ENCODE measurements at regions not wholly inside any gene's neighbourhood (a gene's known extent, or its start where the extent isn't known, plus 50 kb on each side); places are given as distances from the start of the nearest gene placed in this dataset.
"Not testable (repeated sequence)": the region's sequence is repeated elsewhere in the genome, so short reads cannot be mapped to it uniquely, and the experiment has no call there.

GRCh38 chr22:40094485-40094884 lies 83.2 kb upstream of the TNRC6B start:
- Mint-ChIP-seq H3K9me3 (no peaks in the 10 kb centered on the region), H3K4me3 (peak overlapping the region; percentile 78), H3K4me1 (peaks cover 52% of the 10 kb centered on the region), H3K27ac (peak overlapping the region; percentile 67), H3K36me3 (peaks cover 4% of the 10 kb centered on the region), H3K27me3 (no peaks in the 10 kb centered on the region)
- ATAC-seq (ENCODE audit: low read depth) (peak; percentile 76), DNase-seq (no peak)
- POLR2A ChIA-PET, result interaction anchor here (0.9 to 1.2 kb wide), 3 partner anchors 14 to 50 kb away, joined by 3 to 4 read pairs (median 3); no protein-coding TSS in a partner anchor

DNA sequence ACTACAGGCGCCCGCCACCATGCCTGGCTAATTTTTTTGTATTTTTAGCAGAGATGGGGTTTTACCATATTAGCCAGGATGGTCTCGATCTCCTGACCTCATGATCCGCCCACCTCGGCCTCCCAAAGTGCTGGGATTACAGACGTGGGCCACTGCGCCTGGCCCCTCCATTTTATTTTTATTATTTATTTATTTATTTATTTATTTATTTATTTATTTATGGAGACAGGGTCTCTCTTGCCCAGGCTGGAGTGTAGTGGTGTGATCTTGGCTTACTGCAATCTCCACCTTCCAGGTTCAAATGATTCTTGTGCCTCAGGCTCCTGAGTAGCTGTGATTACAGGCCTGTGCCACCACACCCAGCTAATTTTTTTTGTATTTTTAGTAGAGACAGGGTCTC lies 77.8 kb upstream of the TNRC6B start:
- POLR2A ChIA-PET, result interaction anchor here (0.6 kb wide), 1 partner anchor 246 kb away, joined by 5 read pairs; no protein-coding TSS in a partner anchor
- not testable (repeated sequence) for H3K4me3 Mint-ChIP-seq; H3K9me3 Mint-ChIP-seq; H3K36me3 Mint-ChIP-seq; DNase-seq; H3K27ac Mint-ChIP-seq; ATAC-seq (ENCODE audit: low read depth); H3K27me3 Mint-ChIP-seq
- H3K4me1 Mint-ChIP-seq, result peaks cover 29% of the 10 kb centered on the region

GRCh38 chr22:40105755-40106154 lies 72.0 kb upstream of the TNRC6B start:
- peaks cover 45% of the 10 kb centered on the region for H3K4me1 Mint-ChIP-seq
- DNase-seq (no peak), ATAC-seq (ENCODE audit: low read depth) (no peak)
- peaks cover 4% of the 10 kb centered on the region for H3K9me3 Mint-ChIP-seq
- POLR2A ChIA-PET, result no interaction called here
- peaks cover 14% of the 10 kb centered on the region for H3K36me3 Mint-ChIP-seq
- no peak overlapping the region for H3K4me3 Mint-ChIP-seq
- H3K27me3 Mint-ChIP-seq, result no peaks in the 10 kb centered on the region
- H3K27ac Mint-ChIP-seq, result peak overlapping the region; percentile 13

DNA sequence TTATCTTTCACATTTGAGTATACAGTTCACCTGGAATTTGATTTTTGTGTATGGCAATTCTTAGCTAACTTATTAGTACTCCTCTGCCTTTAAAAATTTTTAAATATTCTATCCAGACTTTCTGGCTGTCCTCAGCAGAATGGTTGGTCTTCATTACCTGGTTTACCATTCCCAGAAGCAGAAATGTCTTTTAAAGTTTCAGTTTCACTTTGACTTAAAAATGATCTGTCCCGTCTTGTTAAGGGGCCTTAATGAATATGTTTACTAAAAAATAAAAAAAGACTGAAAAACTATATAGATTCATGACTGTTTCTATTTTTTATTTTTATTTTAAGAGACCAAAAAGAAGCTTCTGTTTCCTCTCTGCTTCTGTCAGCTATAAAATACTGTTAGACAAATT lies 70.5 kb upstream of the TNRC6B start:
- H3K27me3 Mint-ChIP-seq, result no peaks in the 10 kb centered on the region
- H3K9me3 Mint-ChIP-seq, result peaks cover 4% of the 10 kb centered on the region
- POLR2A ChIA-PET, result interaction anchor here (0.7 to 4.5 kb wide), 8 partner anchors 8 to 71 kb away, joined by 3 to 23 read pairs (median 4); partner anchors contain the start of gene TNRC6B
- DNase-seq (no peak), ATAC-seq (ENCODE audit: low read depth) (no peak)
- peak overlapping the region; percentile 82 for H3K4me3 Mint-ChIP-seq
- H3K27ac Mint-ChIP-seq, result peak overlapping the region; percentile 91
- H3K36me3 Mint-ChIP-seq, result peaks cover 22% of the 10 kb centered on the region
- H3K4me1 Mint-ChIP-seq, result peaks cover 48% of the 10 kb centered on the region

- Mint-ChIP-seq H3K9me3 (peaks cover 4% of the 10 kb centered on the region), H3K4me1 (peaks cover 52% of the 10 kb centered on the region), H3K4me3 (peak overlapping the region; percentile 82), H3K27me3 (no peaks in the 10 kb centered on the region), H3K36me3 (peaks cover 22% of the 10 kb centered on the region), H3K27ac (peak overlapping the region; percentile 91)
- DNase-seq (peak; percentile 52), ATAC-seq (ENCODE audit: low read depth) (peak; percentile 88)
- POLR2A ChIA-PET, result interaction anchor here (0.5 to 4.5 kb wide), 10 partner anchors 9 to 183 kb away, joined by 3 to 23 read pairs (median 6); partner anchors contain the start of gene TNRC6B
These were observed 69.8 kb upstream of the TNRC6B start for GRCh38 chr22:40107851-40108378.

- POLR2A ChIA-PET, result interaction anchor here (1.0 to 4.5 kb wide), 9 partner anchors 9 to 70 kb away, joined by 3 to 23 read pairs (median 6); partner anchors contain the start of gene TNRC6B
- Mint-ChIP-seq H3K27ac (peak overlapping the region; percentile 91), H3K36me3 (peaks cover 24% of the 10 kb centered on the region), H3K9me3 (peaks cover 4% of the 10 kb centered on the region), H3K4me1 (peaks cover 52% of the 10 kb centered on the region), H3K4me3 (peak overlapping the region; percentile 82), H3K27me3 (no peaks in the 10 kb centered on the region)
- no peak for DNase-seq
- no peak for ATAC-seq (ENCODE audit: low read depth)
These were observed 69.3 kb upstream of the TNRC6B start for GRCh38 chr22:40108396-40108795.

GRCh38 chr22:40108926-40109325 lies 68.8 kb upstream of the TNRC6B start:
- not testable (repeated sequence) for ATAC-seq (ENCODE audit: low read depth); H3K27me3 Mint-ChIP-seq; DNase-seq; H3K9me3 Mint-ChIP-seq
- Mint-ChIP-seq H3K36me3 (peaks cover 24% of the 10 kb centered on the region), H3K4me1 (peaks cover 55% of the 10 kb centered on the region), H3K27ac (peak overlapping the region; percentile 91), H3K4me3 (peak overlapping the region; percentile 82)
- POLR2A ChIA-PET, result interaction anchor here (1.5 to 4.5 kb wide), 4 partner anchors 8 to 69 kb away, joined by 6 to 23 read pairs (median 17); partner anchors contain the start of gene TNRC6B

- POLR2A ChIA-PET, result no interaction called here
- Mint-ChIP-seq H3K4me3 (no peak overlapping the region), H3K36me3 (peaks cover 14% of the 10 kb centered on the region), H3K27ac (no peak overlapping the region), H3K27me3 (no peaks in the 10 kb centered on the region), H3K4me1 (peaks cover 60% of the 10 kb centered on the region), H3K9me3 (no peaks in the 10 kb centered on the region)
- ATAC-seq (ENCODE audit: low read depth), result no peak
- DNase-seq, result no peak
These were observed 66.3 kb upstream of the TNRC6B start for GRCh38 chr22:40111451-40111850.

GRCh38 chr22:40112595-40112994 lies 65.1 kb upstream of the TNRC6B start:
- Mint-ChIP-seq H3K36me3 (peaks cover 16% of the 10 kb centered on the region), H3K4me1 (peaks cover 64% of the 10 kb centered on the region), H3K27me3 (no peaks in the 10 kb centered on the region), H3K4me3 (no peak overlapping the region), H3K9me3 (no peaks in the 10 kb centered on the region), H3K27ac (no peak overlapping the region)
- POLR2A ChIA-PET, result no interaction called here
- ATAC-seq (ENCODE audit: low read depth) (no peak), DNase-seq (no peak)

DNA sequence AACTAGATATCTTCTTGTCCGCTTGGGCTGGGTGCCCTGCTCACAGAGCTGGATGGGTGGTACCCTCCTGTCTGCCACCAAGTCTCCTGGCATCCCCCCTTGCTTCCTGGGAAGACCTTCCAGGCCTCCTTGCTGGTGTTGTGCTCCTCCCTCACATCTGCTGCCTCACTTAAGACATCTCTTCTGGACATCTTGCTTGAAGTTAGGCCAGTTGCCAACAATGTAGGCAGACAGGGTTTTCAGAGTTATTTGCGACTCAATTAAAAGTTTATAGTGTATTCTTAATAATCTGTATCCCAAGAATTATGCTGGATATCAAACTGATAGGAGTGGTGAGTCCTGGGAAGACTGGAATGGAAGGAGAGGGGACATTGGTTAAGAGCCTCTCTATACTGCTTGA lies 64.0 kb upstream of the TNRC6B start:
- Mint-ChIP-seq H3K27ac (no peak overlapping the region), H3K4me1 (peaks cover 61% of the 10 kb centered on the region), H3K4me3 (no peak overlapping the region), H3K27me3 (no peaks in the 10 kb centered on the region), H3K36me3 (peaks cover 21% of the 10 kb centered on the region), H3K9me3 (no peaks in the 10 kb centered on the region)
- POLR2A ChIA-PET, result no interaction called here
- ATAC-seq (ENCODE audit: low read depth), result no peak
- no peak for DNase-seq

- DNase-seq (no peak), ATAC-seq (ENCODE audit: low read depth) (no peak)
- H3K27ac Mint-ChIP-seq, result no peak overlapping the region
- POLR2A ChIA-PET, result no interaction called here
- H3K36me3 Mint-ChIP-seq, result peaks cover 21% of the 10 kb centered on the region
- H3K4me3 Mint-ChIP-seq, result no peak overlapping the region
- no peaks in the 10 kb centered on the region for H3K9me3 Mint-ChIP-seq
- H3K4me1 Mint-ChIP-seq, result peaks cover 58% of the 10 kb centered on the region
- H3K27me3 Mint-ChIP-seq, result no peaks in the 10 kb centered on the region
These were observed 63.3 kb upstream of the TNRC6B start for GRCh38 chr22:40114411-40114810.

GRCh38 chr22:40116496-40117200 lies 61.1 kb upstream of the TNRC6B start:
- DNase-seq (no peak), ATAC-seq (ENCODE audit: low read depth) (peak; percentile 88)
- peaks cover 62% of the 10 kb centered on the region for H3K4me1 Mint-ChIP-seq
- H3K27ac Mint-ChIP-seq, result peak overlapping the region; percentile 72
- H3K36me3 Mint-ChIP-seq, result peaks cover 15% of the 10 kb centered on the region
- H3K4me3 Mint-ChIP-seq, result peak overlapping the region; percentile 55
- POLR2A ChIA-PET, result interaction anchor here (0.9 to 2.1 kb wide), 3 partner anchors 8 to 61 kb away, joined by 3 to 6 read pairs (median 4); no protein-coding TSS in a partner anchor
- no peaks in the 10 kb centered on the region for H3K27me3 Mint-ChIP-seq
- H3K9me3 Mint-ChIP-seq, result no peaks in the 10 kb centered on the region

DNA sequence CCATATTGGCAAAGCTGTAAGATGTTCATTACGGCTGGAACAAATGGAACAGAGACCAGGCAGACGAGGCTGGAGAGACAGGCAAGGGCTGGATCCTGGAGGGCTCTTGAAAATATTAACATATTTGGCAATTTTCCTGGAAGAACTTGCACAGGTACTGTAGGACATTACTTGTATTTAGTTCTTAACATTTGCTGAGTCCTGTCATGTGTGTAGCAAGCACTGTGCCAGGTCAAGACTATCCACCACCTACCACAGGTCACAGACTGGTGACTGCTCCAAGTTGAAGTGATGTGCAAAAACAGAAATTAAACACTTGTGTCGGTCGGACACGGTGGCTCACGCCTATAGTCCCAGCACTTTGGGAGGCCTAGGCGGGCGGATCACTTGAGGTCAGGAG lies 58.7 kb upstream of the TNRC6B start:
- no peaks in the 10 kb centered on the region for H3K27me3 Mint-ChIP-seq
- POLR2A ChIA-PET, result no interaction called here
- H3K27ac Mint-ChIP-seq, result peak overlapping the region; percentile 7
- H3K9me3 Mint-ChIP-seq, result no peaks in the 10 kb centered on the region
- DNase-seq (no peak), ATAC-seq (ENCODE audit: low read depth) (no peak)
- no peak overlapping the region for H3K4me3 Mint-ChIP-seq
- H3K4me1 Mint-ChIP-seq, result peaks cover 65% of the 10 kb centered on the region
- H3K36me3 Mint-ChIP-seq, result peaks cover 18% of the 10 kb centered on the region

DNA sequence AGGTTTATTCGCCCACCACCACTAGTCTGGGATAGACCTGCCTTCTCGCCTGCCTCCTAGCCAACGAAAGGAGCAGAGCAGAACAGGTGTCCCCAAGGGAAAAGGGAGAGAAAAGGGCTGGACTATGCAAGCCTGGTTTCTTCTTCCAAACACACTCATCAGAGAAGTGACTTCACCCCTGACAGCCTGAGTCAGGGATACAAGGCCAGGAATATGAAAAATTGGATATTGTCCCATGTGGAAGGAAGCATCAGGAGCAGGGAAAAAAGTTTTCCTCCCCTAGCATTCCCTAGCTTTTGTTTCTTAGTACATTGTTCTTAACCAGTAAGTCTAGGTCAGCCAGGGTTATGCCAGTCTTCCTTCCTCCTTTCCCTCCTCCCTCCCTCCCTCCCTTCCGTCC lies 56.9 kb upstream of the TNRC6B start:
- peaks cover 59% of the 10 kb centered on the region for H3K4me1 Mint-ChIP-seq
- ATAC-seq (ENCODE audit: low read depth), result no peak
- no peaks in the 10 kb centered on the region for H3K9me3 Mint-ChIP-seq
- H3K27ac Mint-ChIP-seq, result no peak overlapping the region
- peaks cover 17% of the 10 kb centered on the region for H3K36me3 Mint-ChIP-seq
- H3K4me3 Mint-ChIP-seq, result no peak overlapping the region
- DNase-seq, result no peak
- POLR2A ChIA-PET, result interaction anchor here (0.9 to 2.3 kb wide), 2 partner anchors 57 to 76 kb away, joined by 3 to 10 read pairs; partner anchors contain the start of gene TNRC6B
- no peaks in the 10 kb centered on the region for H3K27me3 Mint-ChIP-seq
